ENCODE measurements at regions not wholly inside any gene's neighbourhood (a gene's known extent, or its start where the extent isn't known, plus 50 kb on each side); places are given as distances from the start of the nearest gene placed in this dataset.
"Not testable (repeated sequence)": the region's sequence is repeated elsewhere in the genome, so short reads cannot be mapped to it uniquely, and the experiment has no call there.

- DNase-seq: no peak
Measured at GRCh38 chr7:20083781-20084180, 133.4 kb downstream of the MACC1 start.

DNA sequence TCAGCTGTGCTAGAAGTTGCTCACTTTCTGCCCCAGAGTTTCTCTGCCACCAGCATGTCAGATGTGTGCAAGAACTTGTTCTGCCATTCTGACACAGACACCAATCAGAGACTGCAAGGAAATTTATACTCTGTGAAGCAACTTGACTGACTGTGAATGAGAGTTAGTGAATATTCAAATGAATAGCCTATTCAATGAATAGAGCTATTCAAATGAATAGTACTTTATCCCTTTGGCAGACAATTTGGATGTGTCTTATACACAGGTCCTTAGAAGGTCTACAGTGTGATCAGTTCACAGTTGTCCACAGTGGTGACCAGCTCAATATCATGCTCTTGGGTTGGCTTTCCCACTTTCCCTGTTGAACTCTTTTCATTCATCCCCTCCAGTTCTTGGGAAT lies 138.1 kb downstream of the MACC1 start:
- no peak for DNase-seq

DNA sequence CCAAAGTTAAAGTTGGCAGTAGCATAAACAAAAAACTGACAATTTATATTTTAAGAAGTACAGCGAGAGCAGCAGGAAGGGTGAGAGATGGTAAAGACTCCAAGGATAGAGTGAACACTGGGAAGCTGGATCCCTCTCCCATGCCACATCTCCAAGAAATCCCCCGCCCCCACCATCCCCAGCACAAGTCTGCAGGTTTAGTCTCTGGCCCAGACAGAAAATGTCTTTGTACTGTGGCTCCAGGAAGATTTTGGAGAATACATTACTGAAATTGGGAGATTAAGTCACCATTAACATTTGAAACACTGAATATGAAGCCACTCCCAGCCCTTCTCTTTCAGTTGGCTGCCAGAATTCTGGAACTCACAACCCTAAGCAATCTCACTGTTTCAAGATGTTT lies 140.3 kb downstream of the MACC1 start:
- no peak for DNase-seq

DNA sequence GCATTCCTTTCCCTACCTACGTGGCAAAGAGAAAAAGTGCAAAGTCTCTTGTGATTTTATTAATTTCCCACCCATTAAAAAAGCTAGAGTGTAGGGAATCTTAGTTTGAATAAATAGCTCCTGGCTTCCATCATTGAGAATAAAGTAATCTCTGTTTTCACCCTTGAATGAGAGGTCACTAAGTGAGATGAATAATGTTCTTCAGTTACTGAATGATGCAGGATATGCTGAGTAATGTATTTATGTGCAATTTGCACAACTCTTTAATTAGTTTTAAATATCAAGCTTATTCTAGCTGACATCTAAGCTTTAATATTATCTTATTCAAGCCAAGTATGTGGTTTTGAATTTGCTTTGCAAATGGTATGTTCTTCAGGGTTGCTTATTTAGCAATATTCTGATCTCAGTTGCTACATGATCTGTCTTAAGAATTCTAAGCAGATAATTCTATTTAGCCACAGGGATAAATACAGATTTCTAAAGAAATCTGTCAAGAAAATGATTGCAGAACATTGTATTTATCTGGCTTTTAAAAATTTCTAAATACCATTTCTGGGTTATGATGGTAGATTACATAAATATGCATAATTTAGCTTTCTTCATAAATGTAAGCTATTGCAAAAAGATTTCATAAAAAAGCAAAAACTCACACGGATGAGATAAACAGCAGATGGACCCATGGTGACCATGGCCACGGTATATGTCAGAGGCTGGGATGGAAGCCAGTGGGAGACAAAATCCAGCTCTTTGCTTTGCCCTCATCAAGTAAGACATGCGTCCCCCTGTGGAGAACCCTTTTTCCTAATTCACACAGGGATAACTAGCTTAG lies 141.0 kb downstream of the MACC1 start:
- no peak for DNase-seq

GRCh38 chr7:20075440-20075839 lies 141.7 kb downstream of the MACC1 start:
- no peak for DNase-seq

- DNase-seq: not testable (repeated sequence)
Measured at GRCh38 chr7:20068004-20068403, 149.2 kb downstream of the MACC1 start.

GRCh38 chr7:20064974-20065862 lies 152.0 kb downstream of the MACC1 start:
- DNase-seq: peak; percentile 72

GRCh38 chr7:20064181-20064970 lies 152.8 kb downstream of the MACC1 start:
- no peak for DNase-seq

- no peak for DNase-seq
Measured at GRCh38 chr7:20063644-20064043, 153.5 kb downstream of the MACC1 start.

- DNase-seq: no peak
Measured at GRCh38 chr7:20062932-20063331, 154.3 kb downstream of the MACC1 start.

DNA sequence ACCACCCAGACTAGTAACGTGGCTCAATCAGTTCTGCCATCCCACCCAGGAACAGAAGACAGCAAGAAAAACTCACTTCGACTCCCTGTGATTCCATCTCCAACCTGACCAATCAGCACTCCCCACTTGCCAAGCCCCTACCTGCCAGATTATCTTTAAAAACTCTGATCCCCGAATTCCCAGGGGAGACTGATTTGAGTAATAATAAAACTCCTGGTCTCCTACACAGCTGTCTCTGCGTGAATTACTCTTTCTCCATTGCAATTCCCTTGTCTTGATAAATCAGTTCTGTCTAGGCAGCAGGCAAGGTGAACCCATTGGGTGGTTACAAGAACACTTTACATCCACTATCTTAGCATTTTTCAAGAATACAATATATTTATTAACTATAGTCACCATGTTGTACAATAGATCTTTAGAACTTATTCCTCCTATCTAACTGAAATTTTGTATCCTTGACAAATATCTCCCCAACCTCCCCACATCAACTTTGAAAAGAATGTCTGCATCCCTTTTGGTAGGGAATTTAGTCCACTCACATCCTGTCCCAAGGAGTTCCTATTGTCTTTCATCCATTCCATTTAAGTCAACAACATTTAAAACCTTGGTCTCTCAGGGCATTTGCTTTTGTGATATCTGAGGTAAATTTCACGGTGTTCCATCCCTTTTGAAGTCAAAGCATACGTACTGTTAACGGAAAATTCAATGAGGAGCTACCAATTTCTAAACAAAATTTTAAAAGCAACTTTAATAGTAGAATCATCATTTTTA lies 163.7 kb downstream of the MACC1 start:
- no peak for DNase-seq

DNA sequence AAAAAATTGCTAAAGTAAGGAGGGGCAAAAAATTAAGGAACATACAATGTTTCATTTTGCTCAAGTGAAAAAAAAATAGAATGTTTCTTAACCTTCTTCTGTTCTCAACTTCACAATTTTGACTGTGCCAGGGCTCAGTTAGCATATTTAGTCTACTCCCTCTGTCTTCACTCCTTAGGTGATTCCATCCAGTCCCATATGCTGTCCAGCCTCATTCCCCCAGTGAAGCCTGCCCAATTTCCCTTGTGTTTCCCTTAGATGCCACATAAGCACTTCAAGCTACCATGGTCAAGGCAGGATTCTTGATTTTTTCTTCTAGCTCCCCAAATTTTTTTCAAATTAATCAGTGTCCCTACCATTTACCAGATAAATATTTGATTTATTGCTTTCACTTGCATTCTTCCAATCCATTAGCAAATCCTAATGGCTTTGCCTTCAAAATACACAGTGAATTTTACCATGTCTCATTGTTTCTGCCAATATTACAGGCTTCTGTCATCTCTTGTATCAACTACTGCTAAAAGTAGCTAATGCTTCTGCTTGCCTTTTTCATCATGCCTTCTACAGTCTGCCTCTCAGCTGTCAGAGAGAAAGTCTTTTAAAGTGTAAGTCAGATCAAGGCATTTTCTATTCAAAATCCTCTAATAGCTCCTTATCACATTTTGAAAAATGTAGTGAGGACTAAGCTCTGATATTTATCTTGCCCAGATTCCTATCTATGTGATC lies 166.8 kb downstream of the MACC1 start:
- no peak for DNase-seq

- DNase-seq: no peak
Measured at GRCh38 chr7:20038676-20039075, 178.5 kb downstream of the MACC1 start.

- no peak for DNase-seq
Measured at GRCh38 chr7:20035279-20035875, 181.8 kb downstream of the MACC1 start.

GRCh38 chr7:20033621-20034400 lies 183.4 kb downstream of the MACC1 start:
- no peak for DNase-seq

DNA sequence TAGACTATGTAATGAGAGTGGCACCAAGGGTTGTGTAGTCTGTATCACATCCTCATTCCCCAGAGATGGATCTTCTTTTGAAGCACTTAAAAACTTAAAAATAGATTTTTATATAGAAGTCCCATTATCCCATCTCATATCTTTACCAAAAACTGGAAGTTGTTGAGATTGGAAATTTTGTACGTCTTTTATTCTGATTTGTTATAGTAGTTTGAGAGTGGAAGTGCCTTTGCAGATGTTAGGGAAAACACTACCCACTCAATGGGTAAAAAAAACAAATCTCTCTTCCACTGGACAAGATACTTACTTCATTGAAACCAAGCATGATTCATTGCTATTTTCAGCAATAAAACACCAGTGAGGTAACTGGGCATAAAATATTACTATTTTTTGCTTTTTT lies 184.4 kb downstream of the MACC1 start:
- DNase-seq: no peak

GRCh38 chr7:20030915-20031362 lies 186.2 kb downstream of the MACC1 start:
- no peak for DNase-seq

DNA sequence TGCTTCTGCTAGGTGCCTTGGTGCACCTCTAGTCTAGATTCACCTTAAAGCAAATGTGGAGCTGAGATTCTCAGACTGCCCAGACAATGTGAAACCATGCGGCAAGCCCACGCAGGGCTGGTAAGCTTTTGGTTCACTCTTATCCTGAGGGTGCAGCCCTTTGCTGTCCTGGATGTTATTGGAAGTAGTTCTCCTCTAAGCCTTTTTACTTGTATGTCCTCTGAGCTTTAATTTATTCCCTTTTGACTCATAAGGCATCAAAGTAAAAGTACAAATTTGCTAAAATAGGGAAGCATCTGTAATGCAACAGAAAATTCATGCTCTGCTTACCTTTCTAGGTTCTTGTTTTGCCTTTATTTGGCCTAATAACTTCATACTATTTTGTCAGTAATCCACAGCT lies 186.8 kb downstream of the MACC1 start:
- no peak for DNase-seq

DNA sequence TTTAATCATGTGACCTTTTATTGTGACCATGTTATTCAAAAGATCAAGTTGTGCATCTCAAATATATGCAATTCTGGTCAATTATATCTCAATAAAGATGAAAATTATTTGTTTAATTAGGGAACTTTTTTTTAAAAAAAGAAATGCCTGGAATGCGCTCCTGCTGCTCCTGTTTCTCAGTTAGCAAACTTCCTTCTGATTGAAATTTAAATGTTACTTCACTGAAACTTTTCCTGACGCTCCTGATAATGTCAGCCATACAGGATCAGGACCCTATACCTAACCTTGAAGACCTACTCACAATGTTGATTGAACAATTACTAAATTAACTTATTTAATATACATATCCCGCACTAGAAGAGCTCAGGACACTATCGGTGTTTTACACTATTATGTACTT lies 190.4 kb downstream of the MACC1 start:
- DNase-seq: no peak

DNA sequence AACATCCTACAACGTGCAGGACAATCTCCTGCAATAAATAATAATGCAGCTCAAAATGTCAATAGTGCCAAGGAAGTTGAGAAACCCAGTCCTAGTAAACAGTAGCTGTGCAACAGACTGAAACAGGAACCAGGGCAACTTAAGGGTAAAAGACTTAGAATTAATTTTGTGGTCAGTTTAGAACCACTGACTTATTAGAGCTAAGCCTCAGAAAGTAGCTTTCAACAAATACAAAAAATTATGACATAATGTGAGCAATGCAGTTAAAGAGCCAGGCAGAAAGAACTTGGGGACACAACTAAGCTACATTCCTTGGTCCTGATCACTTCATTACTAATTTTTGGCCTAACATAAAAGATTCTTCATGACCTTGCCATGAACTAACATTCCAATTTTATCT lies 195.4 kb downstream of the MACC1 start:
- no peak for DNase-seq
